ENCODE measurements at regions not wholly inside any gene's neighbourhood (a gene's known extent, or its start where the extent isn't known, plus 50 kb on each side); places are given as distances from the start of the nearest gene placed in this dataset.

- TF ChIP-seq CTCF (IDR thresholded peaks at IDR 0.05): no peak
- no peak for TF ChIP-seq POLR2A (IDR thresholded peaks at IDR 0.05)
- TF ChIP-seq POLR2AphosphoS5 (IDR thresholded peaks at IDR 0.05): no peak
Measured at GRCh38 chr10:29713450-29713849, 78.7 kb upstream of the SVIL start.

All from breast epithelium (tissue), 3 donors.